ENCODE measurements at regions not wholly inside any gene's neighbourhood (a gene's known extent, or its start where the extent isn't known, plus 50 kb on each side); places are given as distances from the start of the nearest gene placed in this dataset.

DNA sequence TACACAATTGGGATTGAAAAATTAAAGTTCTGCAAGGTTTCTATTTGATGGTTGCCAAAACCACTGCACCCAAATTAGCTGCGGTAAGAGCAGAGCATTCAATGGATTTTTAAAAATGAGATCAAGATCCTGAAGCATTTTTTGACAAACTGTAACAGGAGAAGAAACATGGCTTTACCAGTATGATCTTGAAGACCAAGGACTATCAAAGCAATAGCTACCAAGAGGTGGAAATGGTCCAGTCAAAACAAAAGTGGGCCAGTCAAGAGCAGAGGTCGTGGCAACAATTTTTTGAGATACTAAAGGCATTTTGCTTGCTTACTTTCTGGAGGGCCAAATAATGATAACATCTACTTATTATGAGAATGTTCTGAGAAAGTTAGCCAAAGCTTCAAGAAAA lies 186.8 kb downstream of the RDH14 start:
- no peak for DNase-seq

DNA sequence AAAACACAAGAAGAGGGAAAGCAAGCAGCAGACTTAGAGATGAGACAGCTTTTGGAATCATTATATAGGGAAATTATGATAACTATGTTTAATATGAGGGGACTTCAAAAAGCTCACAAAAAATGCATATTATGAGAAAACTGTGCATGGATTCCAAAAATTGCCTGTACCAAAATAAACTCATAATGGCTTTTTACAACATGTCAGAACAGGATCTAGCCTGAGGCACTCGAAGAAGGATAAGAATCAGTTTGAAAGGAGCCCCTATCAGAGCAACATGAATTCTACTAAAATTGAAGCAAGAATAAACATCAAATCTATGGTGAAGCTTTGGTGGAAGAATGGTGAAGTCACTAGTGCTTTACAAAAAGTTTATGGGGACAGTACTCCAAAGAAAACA lies 187.4 kb downstream of the RDH14 start:
- no peak for DNase-seq

DNA sequence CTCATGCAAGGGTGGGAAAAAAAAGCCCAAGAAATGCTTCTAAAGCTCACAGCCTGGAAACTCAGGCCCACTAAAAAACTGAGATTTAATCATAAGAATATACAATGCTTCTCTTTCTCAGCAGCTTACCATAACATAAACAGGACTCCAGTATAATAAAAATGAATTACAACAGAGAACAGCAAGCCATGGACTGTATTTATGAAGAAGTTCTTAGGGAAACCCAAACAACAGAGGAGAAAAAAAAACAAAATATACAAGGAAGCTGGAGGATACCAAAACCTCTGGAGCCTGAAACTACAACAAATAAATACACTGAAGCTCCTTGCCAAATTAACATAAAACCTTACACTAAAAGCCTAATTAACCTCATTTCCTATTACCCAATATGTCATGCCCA lies 187.8 kb downstream of the RDH14 start:
- no peak for DNase-seq

GRCh38 chr2:18369760-18370159 lies 190.7 kb downstream of the RDH14 start:
- no peak for DNase-seq

DNA sequence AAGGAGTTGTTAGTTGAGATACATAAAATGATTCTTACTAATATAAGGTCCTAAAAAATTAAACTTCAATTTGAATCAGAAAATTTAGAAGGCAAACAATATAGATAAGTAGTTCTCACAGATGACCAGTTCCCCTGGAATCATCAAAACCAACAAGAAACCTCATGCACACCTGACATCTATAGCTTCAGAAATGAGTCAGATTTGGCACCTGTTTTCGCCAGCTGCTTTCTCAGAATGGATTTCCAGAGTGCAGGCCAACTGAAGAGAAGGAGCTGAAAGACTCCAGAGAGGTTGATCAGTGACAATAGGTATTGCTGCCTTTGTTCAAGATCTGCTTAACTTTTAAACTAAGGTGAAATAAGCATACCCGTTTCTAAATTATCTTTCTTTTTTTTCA lies 192.4 kb downstream of the RDH14 start:
- no peak for DNase-seq

GRCh38 chr2:18365342-18365741 lies 195.1 kb downstream of the RDH14 start:
- no peak for DNase-seq

DNA sequence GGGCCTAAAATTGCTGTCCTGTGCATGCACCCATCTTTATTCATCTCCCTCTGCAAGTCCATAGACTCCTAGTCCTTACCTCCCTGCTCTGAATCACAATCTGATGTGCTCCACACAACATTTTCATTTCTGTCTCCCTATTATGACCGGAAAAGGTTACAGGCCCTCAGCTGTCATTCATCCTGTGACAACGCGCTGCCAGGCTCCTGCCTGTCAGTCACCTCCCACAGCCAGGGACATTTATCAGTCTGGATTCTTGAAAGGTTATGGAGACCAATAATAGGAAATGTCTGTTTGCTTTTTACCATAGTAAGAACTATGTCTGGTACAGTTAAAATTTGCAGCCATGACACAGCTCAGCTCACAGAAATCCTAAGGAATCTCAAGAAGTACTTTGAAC lies 197.1 kb downstream of the RDH14 start:
- no peak for DNase-seq

GRCh38 chr2:18362696-18363095 lies 197.8 kb downstream of the RDH14 start:
- DNase-seq: no peak

DNA sequence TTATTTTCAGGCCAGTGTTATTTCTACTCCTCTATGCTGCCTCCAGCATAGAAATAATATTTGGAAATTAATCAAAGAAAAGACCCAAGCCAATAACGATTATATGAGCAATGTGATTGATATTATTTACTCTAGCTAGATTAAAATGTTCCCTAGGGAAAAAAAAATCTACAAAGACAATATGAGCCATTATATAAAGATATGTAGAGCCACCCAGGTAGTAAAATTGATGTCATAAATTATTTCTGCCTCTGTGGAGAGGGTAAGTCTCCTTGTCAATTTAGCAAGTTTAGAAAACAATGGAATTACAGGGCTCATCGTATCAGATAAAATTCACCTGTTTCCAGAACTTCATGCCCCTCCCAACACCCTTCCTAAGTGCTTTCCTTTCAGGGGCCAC lies 202.9 kb downstream of the RDH14 start:
- no peak for DNase-seq

- DNase-seq: no peak
Measured at GRCh38 chr2:18356676-18357075, 203.8 kb downstream of the RDH14 start.

DNA sequence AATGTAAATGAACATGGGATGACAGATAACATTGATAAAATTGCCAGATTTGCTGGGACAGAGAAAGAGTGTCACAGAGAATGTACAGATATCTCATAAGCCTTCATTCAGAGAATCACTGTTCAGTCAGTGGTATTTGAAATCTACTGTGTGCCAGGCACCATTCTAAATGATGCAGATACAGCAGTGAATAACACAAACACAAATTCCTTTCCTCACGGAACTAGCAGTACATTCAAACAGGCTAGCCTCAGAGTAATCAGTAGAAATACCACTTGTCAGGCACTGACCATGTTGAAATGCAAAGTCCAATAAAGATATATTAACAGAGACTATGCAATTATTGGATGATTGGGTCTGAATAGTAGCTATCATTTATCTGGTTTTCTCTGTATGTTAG lies 211.0 kb downstream of the RDH14 start:
- no peak for DNase-seq

- no peak for DNase-seq
Measured at GRCh38 chr2:18346874-18347273, 213.6 kb downstream of the RDH14 start.

DNA sequence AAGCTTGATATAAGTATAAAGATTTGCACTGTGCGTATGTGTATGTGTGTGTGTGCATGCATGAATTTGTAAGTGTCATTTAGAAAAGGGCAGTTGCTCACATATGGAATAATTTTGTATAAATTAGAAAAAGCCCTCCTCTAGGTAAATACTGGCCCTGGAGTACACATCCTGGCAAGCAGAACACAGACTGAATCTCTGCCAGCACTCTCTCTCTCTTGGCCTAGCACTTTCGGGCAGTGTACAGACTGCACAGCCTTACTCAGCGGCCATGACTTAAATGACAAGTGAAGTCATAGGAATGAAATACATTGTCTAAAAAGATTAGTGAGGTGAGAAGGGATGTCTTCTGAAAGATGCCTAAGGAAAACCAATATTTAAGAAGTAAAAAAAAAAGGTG lies 214.1 kb downstream of the RDH14 start:
- peak; percentile 66 for DNase-seq

DNA sequence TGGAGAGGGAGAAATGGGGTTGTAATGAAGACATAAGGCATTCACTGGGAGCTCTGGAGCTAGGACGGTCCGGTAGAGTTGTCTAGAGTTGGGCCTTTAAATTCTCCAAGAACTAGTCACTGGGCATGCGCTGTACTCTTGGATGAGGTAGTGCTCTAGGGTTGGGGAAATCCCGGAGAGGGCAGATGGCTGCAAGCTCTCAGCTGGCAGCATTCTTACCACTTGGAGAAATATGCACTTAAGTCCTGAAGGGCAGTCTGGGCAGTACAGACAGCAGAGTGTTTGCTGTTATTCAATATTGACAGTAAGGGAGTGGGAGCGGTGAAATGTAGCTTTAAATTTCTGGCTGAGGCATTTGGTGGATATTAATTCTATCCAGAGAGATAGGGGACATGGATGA lies 214.6 kb downstream of the RDH14 start:
- DNase-seq: peak; percentile 51

DNA sequence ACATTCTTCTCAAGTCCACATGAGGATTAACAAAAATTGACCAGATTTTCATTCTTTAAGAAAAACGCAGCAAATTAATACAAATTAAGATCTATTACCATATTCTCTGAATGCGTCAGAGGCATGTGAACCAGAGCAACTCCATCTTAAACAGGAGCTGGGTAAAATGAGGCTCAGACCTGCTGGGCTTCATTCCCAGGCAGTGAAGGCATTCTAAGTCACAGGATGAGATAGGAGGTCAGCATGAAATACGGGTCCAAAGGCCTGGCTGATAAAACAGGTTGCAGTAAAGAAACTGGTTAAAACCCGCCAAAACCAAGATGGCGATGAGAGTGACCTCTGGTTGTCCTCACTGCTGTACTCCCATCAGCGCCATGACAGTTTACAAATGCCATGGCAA lies 217.6 kb downstream of the RDH14 start:
- no peak for DNase-seq

- no peak for DNase-seq
Measured at GRCh38 chr2:18339326-18339725, 221.1 kb downstream of the RDH14 start.

GRCh38 chr2:18336975-18337374 lies 223.5 kb downstream of the RDH14 start:
- no peak for DNase-seq

- no peak for DNase-seq
Measured at GRCh38 chr2:18332477-18332876, 228.0 kb downstream of the RDH14 start.

- no peak for DNase-seq
Measured at GRCh38 chr2:18325118-18325517, 235.3 kb downstream of the RDH14 start.

DNA sequence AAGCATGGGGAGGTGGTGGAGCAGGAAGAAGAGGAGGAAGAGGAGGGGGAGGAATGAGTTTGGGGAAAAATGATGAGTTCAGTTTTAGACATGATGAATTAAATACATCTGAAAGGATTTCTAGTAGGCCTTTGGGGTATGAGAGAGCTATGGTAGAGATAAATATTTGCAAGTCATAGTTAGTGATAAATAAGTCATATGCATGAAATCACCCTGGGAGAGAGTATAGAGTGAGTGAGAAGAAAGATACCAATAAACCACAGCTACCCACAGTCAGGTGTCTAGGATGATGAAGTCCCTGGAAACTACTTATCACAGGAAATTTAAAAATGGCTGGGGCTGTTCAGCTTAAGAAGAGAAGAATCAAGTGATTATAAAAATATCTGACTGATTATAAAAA lies 240.5 kb downstream of the RDH14 start:
- no peak for DNase-seq

DNA sequence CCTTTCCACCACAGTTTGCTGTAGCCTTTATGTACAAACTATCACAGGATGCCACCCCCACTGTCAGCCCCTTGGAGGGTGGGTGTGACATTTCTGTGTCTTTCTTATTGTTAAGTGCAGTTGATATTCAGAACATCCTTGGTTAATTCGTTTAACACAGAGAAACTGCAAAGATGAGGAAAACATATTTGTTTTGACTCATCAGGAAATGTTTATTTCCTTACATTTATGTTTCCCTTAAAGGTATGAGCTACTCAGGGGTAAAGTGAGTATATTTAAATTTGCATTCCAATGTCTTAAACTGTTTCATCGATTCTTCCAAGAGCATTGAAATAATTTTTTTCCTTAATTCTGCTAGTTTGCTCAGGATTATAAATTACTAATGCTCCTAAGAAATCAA lies 243.4 kb downstream of the RDH14 start:
- DNase-seq: no peak

DNA sequence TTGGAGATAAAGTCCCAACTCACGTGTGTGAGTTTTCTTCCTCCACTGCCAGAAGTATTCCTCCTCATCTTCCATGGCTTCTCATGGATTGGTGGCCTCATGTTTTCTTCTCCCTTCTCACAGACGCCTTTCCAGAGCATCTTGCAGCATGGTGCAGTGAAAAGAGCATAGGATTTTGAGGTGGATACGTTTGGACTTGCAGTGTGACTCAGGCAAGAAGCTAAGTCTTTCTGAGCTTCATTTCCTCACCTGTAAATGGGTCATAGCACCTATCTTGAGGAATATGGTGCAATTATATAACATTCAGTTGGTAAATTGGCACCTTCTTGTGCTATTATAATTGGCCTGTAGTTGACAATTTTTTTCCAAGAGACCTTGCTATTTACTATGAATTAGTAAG lies 247.6 kb downstream of the RDH14 start:
- no peak for DNase-seq

GRCh38 chr2:18311420-18312195 lies 248.8 kb downstream of the RDH14 start:
- DNase-seq: peak; percentile 76

GRCh38 chr2:18309627-18310026 lies 250.8 kb downstream of the RDH14 start:
- DNase-seq: no peak

- DNase-seq: no peak
Measured at GRCh38 chr2:18309188-18309587, 251.3 kb downstream of the RDH14 start.

All from NCI-H1092 treated with DMSO at 0.1 percent for 48 hours (cell line).